ENCODE measurements at regions not wholly inside any gene's neighbourhood (a gene's known extent, or its start where the extent isn't known, plus 50 kb on each side); places are given as distances from the start of the nearest gene placed in this dataset.

GRCh38 chr2:150561076-150561475, 73.6 kb upstream of the RND3 start:
- Histone ChIP-seq H3K36me3 (ENCODE audit: insufficient read depth, low read length) (no peaks in the 10 kb centered on the region), H3K27ac (ENCODE audit: low read depth, low read length) (no peak overlapping the region), H3K4me2 (ENCODE audit: insufficient read depth, low read length) (no peak overlapping the region), H3K4me1 (ENCODE audit: insufficient read depth, low read length) (peaks cover 13% of the 10 kb centered on the region), H3K4me3 (ENCODE audit: insufficient read depth, low read length) (no peak overlapping the region), H3K79me2 (ENCODE audit: insufficient read depth, low read length) (no peaks in the 10 kb centered on the region), H2AFZ (ENCODE audit: low read length) (peak overlapping the region; percentile 13), H4K20me1 (ENCODE audit: insufficient read depth, low read length) (no peaks in the 10 kb centered on the region), H3K27me3 (ENCODE audit: insufficient read depth, low read length) (no peaks in the 10 kb centered on the region), H3K9me3 (ENCODE audit: low read depth, low read length) (no peaks in the 10 kb centered on the region)
- no peak for TF ChIP-seq CTCF (IDR thresholded peaks at IDR 0.05; ENCODE audit: extremely low read depth, low read depth, low read length)
- DNase-seq (ENCODE audit: insufficient read length, low spot score, missing footprints): no peak

GRCh38 chr2:150557020-150557600, 69.6 kb upstream of the RND3 start:
- Histone ChIP-seq H3K36me3 (ENCODE audit: insufficient read depth, low read length) (no peaks in the 10 kb centered on the region), H3K4me3 (ENCODE audit: insufficient read depth, low read length) (no peak overlapping the region), H3K4me2 (ENCODE audit: insufficient read depth, low read length) (peak overlapping the region; percentile 10), H3K4me1 (ENCODE audit: insufficient read depth, low read length) (peaks cover 26% of the 10 kb centered on the region), H2AFZ (ENCODE audit: low read length) (peak overlapping the region; percentile 52), H4K20me1 (ENCODE audit: insufficient read depth, low read length) (no peaks in the 10 kb centered on the region), H3K27ac (ENCODE audit: low read depth, low read length) (no peak overlapping the region), H3K9me3 (ENCODE audit: low read depth, low read length) (no peaks in the 10 kb centered on the region), H3K79me2 (ENCODE audit: insufficient read depth, low read length) (no peaks in the 10 kb centered on the region), H3K27me3 (ENCODE audit: insufficient read depth, low read length) (no peaks in the 10 kb centered on the region)
- TF ChIP-seq CTCF (IDR thresholded peaks at IDR 0.05; ENCODE audit: extremely low read depth, low read depth, low read length): no peak
- peak; percentile 31 for DNase-seq (ENCODE audit: insufficient read length, low spot score, missing footprints)

- Histone ChIP-seq H3K4me2 (ENCODE audit: insufficient read depth, low read length) (peak overlapping the region; percentile 9), H3K9me3 (ENCODE audit: low read depth, low read length) (no peaks in the 10 kb centered on the region), H2AFZ (ENCODE audit: low read length) (peak overlapping the region; percentile 56), H3K27ac (ENCODE audit: low read depth, low read length) (no peak overlapping the region), H3K36me3 (ENCODE audit: insufficient read depth, low read length) (no peaks in the 10 kb centered on the region), H4K20me1 (ENCODE audit: insufficient read depth, low read length) (no peaks in the 10 kb centered on the region), H3K4me3 (ENCODE audit: insufficient read depth, low read length) (no peak overlapping the region), H3K4me1 (ENCODE audit: insufficient read depth, low read length) (peaks cover 26% of the 10 kb centered on the region), H3K79me2 (ENCODE audit: insufficient read depth, low read length) (no peaks in the 10 kb centered on the region), H3K27me3 (ENCODE audit: insufficient read depth, low read length) (no peaks in the 10 kb centered on the region)
- TF ChIP-seq CTCF (IDR thresholded peaks at IDR 0.05; ENCODE audit: extremely low read depth, low read depth, low read length): no peak
- DNase-seq (ENCODE audit: insufficient read length, low spot score, missing footprints): no peak
Observed at GRCh38 chr2:150555611-150556356, 68.3 kb upstream of the RND3 start.

- no peak overlapping the region for H2AFZ ChIP-seq (ENCODE audit: low read length)
- no peak overlapping the region for H3K27ac ChIP-seq (ENCODE audit: low read depth, low read length)
- H3K4me1 ChIP-seq (ENCODE audit: insufficient read depth, low read length): peaks cover 26% of the 10 kb centered on the region
- no peak for DNase-seq (ENCODE audit: insufficient read length, low spot score, missing footprints)
- H3K36me3 ChIP-seq (ENCODE audit: insufficient read depth, low read length): no peaks in the 10 kb centered on the region
- no peak overlapping the region for H3K4me2 ChIP-seq (ENCODE audit: insufficient read depth, low read length)
- no peaks in the 10 kb centered on the region for H3K79me2 ChIP-seq (ENCODE audit: insufficient read depth, low read length)
- no peak overlapping the region for H3K4me3 ChIP-seq (ENCODE audit: insufficient read depth, low read length)
- H3K27me3 ChIP-seq (ENCODE audit: insufficient read depth, low read length): no peaks in the 10 kb centered on the region
- no peaks in the 10 kb centered on the region for H3K9me3 ChIP-seq (ENCODE audit: low read depth, low read length)
- TF ChIP-seq CTCF (IDR thresholded peaks at IDR 0.05; ENCODE audit: extremely low read depth, low read depth, low read length): no peak
- no peaks in the 10 kb centered on the region for H4K20me1 ChIP-seq (ENCODE audit: insufficient read depth, low read length)
Observed at GRCh38 chr2:150554046-150554445, 66.6 kb upstream of the RND3 start.

Measured in osteoblast (primary cell).